HG02623 (cell line): ENCODE measurements at regions not wholly inside any gene's neighbourhood (a gene's known extent, or its start where the extent isn't known, plus 50 kb on each side); places are given as distances from the start of the nearest gene placed in this dataset.
"Not testable (repeated sequence)": the region's sequence is repeated elsewhere in the genome, so short reads cannot be mapped to it uniquely, and the experiment has no call there.

ENCODE experiments used
- ATAC-seq: cut with Tn5 transposase; IDR thresholded peaks from one replicate; pipeline ENCODE4 v1.9.1; 2021; ENCODE audit warnings: moderate library complexity; ENCODE audit not compliant: unreplicated experiment

DNA sequence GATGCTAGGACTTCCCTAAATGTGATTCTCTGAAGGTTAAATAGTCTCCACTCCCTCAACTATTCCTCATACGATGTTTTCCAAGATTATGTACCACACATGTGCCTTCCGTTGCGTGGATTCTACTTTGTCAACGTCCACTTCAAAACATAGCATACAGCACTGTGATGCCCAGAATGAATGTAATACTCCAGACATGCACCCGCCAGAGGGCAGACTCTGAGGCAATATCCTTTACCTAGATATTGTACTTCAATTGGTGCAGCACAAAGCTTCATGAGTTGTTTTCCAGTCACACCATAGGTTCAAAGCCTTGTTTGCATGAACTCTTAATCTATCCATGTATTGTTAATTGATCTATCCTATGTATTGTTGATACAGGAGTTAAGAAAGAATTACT lies 201.0 kb upstream of the NABP1 start:
- no peak for ATAC-seq

DNA sequence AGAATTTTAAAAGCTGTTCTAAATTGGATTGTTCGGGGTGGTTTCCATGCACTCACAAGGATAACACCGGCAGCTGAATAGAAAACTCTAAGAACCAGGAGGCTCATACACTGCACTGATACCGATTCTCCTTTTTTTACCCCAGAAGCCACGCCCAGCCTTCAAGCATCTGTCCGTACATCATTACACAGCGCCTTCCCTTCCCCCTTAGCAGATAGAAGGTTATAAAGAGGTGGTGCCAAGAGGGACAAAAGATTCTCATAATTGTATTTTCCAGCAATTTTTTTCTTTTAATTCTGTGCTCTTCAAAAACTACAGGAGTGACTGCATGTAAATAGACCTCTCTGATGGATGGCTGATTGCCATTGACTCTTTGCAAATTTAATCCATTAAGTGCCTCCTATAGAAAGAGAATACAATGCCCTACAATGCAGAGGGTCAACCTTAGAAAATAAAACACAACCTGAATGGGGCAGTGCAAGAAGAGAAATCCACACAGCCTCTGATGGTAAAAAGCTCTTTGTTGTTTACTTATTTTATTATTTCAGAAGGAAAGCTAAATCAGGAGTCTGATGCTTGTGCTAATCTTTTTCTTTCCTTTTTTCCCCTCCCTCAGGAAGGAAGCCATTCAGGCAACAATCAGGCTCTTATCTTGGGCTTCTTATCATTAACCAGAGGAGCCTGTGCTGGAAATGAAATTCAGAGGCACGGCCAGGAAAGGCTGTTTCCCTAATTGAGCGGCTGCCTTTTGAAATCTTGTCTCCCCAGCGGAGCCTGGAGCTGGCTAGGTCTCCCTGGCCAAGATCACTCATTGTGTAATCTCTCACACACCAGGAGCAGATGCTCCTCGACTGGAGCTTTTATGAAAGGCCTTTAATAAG lies 198.9 kb upstream of the NABP1 start:
- no peak for ATAC-seq

DNA sequence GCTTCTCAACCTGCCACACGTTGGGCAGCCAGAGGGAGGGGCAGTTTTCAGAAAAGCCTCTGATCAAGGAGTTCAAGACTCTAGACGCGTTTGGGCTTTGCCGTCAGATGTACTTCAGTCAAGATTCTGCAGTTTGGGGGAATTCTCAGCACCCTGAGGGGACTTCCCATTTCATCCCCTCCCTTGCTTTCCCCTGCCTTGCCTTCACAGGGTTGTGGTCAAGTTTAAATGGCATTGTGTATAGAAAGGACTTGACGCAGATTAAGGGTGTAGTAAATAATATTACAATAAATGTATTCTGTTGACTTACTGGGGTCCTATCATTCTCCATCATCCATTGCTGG lies 198.3 kb upstream of the NABP1 start:
- ATAC-seq = no peak

DNA sequence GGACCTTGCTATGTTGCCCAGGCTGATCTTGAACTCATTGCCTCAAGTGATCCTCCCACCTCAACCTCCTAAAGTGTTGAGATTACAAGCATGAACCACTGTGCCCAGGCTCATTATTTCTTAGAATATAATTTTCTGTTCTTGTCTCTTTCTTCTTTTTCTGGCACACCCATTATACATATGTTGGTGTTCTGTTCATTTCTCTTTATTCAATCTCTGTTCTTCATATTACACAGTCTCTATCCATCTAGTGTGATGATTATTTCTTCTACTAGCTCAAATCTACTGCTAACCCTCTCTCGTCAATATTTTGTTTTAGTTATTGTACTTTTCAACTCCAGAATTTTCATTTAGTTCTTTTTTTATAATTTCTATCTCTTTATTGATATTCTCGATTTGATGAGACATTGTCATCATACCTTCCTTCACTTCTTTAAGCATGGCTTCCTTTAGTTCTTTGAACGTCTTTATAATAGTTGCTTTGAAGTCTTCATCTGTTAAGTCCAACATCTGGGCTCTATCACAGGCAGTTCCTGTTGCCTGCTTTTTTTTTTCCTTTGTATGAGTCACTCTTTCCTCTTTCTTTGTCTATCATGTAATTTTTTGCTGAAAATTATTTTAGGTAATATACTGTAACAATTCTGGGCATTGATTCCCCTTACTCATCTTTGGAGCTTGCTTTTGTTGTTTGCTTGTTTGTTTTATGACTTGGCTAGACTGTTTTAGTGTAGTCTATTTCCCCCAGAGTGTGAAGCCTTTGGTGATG lies 196.4 kb upstream of the NABP1 start:
- ATAC-seq = no peak

DNA sequence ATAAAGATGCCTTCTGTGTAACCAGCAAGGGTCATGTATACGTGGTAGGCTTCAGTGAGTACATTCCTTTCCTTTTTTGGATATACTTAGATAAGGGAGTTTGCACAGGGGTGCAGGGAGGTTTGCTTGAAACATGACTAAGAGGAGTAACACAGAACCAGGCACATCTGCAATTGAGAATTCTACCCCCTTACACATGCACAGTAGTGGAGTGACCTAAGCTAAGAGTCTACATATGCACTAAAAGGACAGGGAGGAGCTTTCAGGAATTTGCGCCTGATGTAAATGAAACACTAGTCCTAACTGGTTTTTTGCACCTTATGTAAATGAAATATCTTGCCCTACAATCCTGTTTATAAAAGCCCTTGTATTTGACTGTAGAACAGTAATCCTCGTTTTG lies 194.8 kb upstream of the NABP1 start:
- ATAC-seq = no peak

DNA sequence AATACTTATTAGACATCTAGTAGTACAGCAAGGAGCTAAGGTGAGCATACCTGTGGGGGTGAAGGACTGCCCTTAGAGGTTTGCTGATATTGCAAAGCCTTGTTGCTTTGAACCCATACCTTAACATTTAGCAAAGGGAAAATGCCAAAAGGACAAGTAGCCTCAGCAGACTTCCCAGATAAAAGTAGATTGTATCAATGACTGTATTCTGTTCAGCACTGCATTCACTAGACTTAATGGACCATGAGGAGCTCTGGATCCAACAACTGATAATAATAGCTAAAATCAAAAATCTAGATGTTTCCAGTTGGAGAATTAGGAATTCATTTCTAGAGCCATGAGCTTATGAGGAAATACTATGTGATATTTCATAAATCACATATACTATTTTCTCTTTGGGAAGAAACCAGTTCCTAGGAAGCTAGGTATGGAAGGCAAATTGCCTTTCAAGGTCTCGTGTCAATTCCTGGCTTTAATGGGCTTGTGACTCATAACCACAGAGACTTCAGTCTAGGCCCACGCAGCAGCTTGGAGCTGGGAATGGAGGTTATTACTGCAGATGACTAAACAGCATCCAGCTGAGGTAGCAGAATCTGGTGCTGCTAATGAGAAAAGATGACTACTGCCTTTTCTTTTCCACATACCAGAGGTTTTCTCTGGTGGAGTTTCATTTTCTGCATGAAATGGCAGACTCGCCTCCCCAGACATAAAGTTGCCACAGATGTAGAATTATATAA lies 191.2 kb upstream of the NABP1 start:
- no peak for ATAC-seq

DNA sequence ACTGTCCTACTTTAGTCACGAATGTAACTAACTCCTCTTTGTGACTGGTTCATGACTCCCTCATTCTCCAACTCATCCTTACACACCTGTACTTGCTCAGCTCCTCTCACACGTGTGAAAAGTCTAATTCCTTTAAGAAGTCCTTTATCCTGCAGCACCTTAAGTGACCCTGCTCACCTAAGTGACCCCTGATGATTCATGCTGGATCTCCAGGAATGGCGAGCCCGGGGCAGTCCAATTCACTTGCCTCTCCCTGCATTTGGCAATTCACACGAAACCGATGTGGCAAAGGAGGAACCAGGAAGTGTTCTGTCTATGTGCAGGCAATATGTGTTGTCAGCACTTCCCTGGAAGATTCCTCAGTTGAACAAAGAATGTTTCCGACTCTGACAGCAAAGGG lies 189.8 kb upstream of the NABP1 start:
- no peak for ATAC-seq

DNA sequence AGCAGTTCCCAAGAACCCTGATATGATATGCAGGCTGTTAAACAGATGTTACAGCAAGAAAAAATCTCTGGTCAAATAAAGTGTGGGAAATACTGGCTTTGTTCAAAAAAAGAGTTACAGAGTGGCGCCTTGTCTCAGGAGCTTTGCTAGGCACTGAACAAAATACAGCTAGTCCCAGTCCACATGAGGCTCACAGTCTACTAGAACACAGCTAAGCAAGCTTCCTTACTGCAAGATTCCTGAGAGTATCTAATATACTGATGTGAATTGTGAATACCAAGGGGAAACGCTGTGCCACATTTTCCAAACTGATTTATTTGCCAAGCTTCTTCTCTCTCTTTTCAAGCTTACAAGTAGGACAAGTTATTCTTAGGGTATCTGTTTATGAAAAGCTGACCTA lies 188.8 kb upstream of the NABP1 start:
- ATAC-seq = no peak

DNA sequence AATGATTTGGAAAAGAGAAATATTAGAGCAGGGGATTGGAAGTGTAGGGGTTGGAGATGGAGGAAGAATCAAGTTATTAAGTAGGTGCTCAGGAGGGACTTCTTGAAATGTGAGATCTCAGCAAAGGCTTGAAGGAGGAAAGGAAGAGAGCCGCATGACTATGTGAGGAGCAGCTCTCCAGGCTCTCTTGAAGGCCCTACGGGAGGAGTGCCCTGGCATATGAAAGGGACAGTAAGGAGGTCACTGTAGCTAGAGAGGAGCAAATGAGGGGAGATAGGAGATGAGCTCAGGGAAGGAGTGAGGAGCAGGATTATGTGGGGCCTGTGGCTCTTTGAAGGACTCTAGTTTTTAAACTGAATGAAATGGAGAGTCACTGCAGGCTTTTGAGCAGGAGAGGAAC lies 181.1 kb upstream of the NABP1 start:
- ATAC-seq = no peak

DNA sequence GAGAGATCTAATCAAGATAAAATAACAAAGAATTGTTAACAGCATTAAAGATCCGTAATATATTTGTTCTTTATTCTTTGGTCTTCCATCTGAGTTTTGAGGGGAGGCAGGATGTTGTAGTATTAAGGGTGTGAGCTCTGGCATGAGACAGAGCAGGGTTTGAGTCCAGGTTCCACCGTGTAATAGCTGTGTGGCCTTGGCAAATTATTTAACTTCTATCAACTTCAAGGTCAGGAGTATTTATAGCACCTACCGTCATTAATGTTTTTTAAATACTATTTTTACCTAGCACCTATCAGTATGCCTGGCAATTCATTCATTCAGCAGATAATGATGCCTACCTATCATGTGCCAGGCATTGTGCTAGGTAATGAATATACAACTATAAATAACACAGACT lies 180.1 kb upstream of the NABP1 start:
- ATAC-seq = no peak

DNA sequence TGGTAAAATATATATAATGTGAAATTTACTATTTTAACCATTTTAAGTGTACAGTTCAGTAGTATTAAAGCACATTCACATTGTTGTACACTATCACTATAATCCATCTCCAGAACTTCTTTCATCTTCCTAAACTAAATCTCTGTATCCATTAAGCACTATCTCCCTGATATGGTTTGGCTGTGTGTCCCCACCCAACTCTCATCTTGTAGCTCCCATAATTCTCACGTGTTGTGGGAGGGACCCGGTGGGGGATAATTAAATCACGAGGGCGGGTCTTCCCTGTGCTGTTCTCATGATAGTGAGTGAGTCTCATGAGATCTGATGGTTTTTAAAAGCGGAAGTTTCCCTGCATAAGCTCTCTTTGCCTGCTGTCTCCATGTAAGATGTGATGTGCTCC lies 178.9 kb upstream of the NABP1 start:
- ATAC-seq = no peak

DNA sequence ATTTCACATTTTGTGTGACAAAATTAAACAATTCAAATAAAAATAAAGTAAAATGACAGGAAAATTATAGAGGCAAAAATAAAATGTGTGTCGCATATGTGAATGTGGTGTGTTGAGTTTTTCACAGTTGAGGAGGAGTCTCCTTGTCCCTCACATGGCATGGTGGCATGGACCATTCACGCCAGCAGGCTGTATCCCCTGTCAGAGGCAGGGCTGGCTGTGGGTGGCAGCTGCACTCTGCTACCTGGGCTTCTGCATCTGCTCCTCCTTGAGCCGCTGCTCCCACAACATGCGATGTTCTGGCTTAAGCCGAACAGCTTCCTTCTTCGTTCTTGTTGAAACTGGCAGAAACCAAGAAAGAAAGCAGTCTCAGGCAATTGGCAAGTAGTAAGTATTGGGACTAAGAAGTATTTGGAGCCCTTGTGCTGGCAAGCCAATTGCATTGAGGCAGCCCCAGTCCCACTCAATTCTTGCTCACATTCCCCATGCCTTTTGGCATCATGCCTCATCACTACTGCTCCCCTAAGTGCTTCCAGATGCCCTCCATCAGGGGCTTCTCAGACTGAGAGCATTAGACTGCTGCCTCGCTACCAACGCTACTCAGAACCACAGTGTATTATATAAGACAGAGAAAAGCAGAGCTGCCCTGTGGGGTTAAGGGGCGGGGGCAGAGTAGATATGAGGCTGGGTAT lies 177.9 kb upstream of the NABP1 start:
- no peak for ATAC-seq

DNA sequence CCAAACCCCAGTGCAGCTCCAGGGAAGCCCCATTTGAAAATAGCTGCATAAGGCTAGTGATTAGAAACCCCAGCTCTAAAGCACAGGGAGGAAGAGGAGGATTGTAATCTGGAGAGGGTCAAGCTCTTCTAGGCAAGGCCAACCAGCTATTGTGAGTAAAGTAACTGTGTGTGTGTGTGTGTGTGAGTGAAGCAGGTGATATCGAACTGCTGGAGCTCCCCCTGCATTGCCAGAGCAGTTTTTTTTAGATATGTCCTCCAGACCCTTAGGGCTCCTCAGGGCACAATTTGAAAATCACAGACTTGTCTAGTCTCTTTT lies 177.4 kb upstream of the NABP1 start:
- ATAC-seq = no peak

DNA sequence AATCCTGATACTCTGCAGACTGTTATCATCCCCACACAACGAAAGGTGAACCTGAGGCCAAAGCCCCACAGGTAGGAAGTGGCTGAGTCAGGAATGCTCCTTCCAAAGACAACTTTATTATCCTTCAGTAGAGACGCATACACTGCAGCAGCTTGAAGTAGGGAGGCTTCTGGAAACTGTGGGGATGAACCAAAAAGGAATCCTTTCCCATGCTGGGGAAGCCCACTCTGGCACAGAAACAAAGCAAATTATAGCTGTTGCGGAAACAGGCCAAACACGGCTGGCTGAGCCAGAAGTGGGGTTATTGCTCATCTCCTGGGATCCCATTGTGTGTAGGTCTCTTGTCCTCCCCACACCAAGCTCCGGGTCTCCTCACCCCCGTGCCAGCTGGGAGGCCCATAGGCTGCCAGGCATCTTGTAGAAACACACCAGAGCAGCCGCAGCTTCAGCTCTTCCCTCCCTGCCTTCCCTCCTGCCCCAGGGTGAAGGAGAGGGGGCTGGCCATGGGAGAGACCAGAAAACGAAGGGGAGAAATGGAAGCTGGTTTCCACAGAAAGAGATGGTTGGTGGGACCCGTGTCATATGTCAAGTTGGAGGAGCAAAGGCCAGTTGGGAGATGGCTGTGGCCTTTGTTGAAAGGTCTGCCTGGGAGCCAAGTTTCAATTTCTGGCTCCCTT lies 176.9 kb upstream of the NABP1 start:
- ATAC-seq = no peak

DNA sequence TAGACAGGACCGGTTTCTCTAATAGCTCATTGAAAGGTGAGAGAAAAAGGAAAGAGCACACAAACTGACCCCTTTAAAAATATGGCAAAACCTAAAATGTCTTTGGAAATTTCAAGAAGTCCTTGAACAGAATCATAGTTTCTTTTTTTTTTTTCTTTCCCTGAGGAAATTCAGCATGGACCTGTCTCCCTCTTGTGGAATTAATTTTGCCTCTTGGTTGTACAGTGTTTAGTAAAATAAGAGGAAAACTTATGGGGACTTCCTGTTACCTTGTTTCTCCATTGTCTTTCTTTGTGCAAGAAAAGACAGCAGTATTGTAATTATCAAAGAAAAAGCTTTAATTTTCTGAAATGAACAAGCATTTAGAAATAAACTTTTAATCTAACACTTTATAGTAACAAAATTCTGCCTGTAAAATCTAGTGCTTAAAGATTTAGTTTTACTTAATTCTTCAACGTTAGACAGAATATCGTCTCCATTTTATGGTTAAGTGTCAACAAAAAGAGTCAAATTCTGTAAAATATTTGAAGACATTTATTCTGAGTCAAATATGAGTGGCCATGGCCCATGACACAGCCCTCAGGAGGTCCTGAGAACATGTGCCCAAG lies 176.3 kb upstream of the NABP1 start:
- ATAC-seq = no peak

DNA sequence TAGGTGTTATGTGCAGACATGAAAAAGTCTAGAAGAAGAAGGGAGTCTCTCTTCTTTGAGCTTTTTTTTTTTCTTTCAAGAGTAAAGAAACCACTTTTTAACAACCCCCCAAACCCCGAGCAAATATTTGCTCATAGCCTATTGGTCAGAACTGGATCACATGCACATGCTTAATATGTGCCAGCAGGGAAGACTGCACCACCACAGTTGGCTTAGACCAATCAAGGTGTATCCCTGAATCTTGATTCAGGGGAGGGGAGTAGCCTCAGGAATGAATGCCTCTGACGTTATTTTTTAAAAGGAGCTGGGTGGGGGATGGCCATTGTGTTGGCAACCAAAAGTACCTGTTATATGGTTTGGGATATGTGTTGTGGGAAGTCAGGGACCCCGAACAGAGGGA lies 171.4 kb upstream of the NABP1 start:
- ATAC-seq = no peak

DNA sequence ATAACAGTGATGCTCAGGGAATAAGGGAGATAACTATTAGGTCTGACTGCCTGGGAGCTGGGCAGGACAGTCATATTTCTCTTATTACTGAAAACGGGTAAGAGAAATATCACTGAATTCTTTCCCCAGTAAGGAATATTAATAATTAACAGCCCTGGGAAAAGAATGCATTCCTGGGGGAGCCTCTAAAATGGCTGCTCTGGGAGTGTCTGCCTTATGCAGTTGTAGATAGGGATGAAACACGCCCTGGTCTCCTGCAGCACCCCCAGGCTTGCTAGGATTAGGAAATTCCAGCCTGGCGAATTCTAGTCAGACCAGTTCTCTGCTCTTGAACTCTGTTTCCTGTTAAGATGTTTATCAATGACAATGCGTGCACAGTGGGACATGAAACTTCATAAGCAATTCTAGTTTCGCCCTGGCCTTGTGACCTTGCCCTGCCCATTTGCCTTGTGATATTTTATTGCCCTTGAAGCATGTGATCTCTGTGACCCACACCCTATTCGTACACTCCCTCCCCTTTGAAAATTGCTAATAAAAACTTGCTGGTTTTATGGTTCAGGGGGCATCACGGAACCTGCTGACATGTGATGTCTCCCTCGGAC lies 170.6 kb upstream of the NABP1 start:
- ATAC-seq = not testable (repeated sequence)

DNA sequence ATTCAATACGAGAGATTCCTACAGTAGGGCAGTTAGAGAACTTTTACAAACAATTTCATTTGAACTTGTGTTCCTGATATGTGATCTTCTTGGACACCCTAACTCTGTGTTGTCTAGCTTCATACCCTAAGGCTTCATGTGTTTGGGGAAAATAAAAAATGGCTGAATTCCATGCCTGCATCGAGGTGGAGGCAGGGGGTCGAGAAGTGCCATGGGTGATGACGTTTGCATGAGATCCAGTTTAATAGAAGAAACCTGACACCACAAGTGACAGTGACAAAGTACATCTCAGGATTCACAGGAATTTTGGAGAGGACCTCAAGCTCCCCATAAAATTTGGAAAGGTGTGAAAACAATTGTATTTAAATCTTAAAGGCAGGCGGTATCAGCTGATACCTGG lies 169.2 kb upstream of the NABP1 start:
- ATAC-seq = no peak

DNA sequence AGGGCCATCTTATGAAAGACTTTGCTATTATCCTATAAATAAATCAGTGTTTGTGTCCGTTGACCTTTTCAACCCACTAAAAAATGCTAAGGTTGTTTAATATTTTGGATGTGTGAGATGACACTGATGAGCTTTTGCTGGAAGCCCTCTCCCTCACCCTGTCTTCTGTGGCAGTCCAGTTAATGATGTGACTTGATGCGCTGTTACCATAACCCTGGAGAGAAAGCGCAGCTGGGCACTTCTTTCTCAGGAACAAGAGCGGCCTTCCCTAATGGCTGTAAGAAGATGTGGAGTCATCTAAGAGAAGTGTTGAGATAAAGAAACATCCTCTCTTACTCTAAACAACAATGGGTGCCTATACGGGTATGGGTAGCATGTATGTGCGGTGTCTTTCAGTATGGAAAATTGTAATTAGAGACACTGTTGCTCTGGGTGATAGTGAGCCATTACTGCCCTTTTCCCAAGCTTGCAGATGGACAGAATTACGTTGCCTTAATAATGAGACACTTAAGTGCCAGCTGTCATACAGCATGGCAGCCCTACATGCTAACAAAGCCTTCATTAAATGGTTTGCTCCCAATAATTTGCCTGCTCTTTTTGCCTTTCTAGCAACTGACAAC lies 165.6 kb upstream of the NABP1 start:
- no peak for ATAC-seq

DNA sequence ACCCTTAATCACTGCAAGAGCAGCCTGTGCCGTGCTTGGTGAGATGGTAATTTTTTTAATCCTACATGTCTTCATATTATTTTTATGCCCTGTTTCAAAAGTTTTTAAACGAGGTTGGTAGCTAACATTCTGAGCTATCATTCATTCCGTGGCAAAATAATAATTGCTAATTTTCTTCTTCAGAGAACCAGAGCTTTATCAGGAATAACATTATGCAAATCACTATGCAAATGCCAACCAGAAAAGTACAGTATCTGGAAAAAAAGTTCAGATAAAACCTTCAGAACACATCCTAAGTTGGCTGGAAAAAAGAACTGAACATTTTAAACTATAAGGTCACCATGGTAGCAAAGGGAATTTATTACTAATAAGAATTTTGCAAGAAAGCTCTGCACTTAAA lies 165.1 kb upstream of the NABP1 start:
- no peak for ATAC-seq
